Neutrophil (primary cell): ENCODE measurements at regions not wholly inside any gene's neighbourhood (a gene's known extent, or its start where the extent isn't known, plus 50 kb on each side); places are given as distances from the start of the nearest gene placed in this dataset.

Source experiments
- H3K27ac ChIP-seq: fragments of 200-600 bp; sonication (generic); 2 replicates; pipeline ENCODE4 v1.5.1; 2016; ENCODE audit warnings: mild to moderate bottlenecking, moderate library complexity
- H3K27me3 ChIP-seq: fragments of 200-600 bp; sonication (generic); 2 replicates; pipeline ENCODE4 v1.6.0; 2016; ENCODE audit warnings: mild to moderate bottlenecking
- H3K36me3 ChIP-seq: fragments of 200-600 bp; sonication (generic); 2 replicates; pipeline ENCODE4 v1.5.1; 2017
- H3K4me1 ChIP-seq, 2 experiments: fragments of 200-600 bp in 1 of 2; sonication (generic) in 1 of 2; 1 replicate in 1 of 2; 2 replicates in 1 of 2; pipeline versions ENCODE4 v1.5.1 to v1.6.1; 2013 to 2016; ENCODE audit warnings: low read depth in 1 of 2, low read length in 1 of 2, mild to moderate bottlenecking in 1 of 2, moderate library complexity in 1 of 2; ENCODE audit not compliant: control insufficient read depth in 1 of 2, insufficient read depth in 1 of 2
- H3K4me3 ChIP-seq, 2 experiments: fragments of 200-600 bp in 1 of 2; sonication (generic) in 1 of 2; 1 replicate in 1 of 2; 2 replicates in 1 of 2; pipeline ENCODE4 v1.5.1; 2013 to 2016; ENCODE audit warnings: low read depth in 1 of 2, low read length in 1 of 2, mild to moderate bottlenecking in 1 of 2, moderate library complexity in 1 of 2
- H3K9me3 ChIP-seq: fragments of 200-600 bp; sonication (generic); 2 replicates; pipeline ENCODE4 v1.5.1; 2016
- TF ChIP-seq, protein P1 (sequence below): fragments of 200-600 bp; sonication (generic); IDR thresholded peaks from 2 replicates; pipeline ENCODE4 v1.5.1; 2016; ENCODE audit warnings: antibody characterized with exemption

- TF ChIP-seq, protein P1, sequence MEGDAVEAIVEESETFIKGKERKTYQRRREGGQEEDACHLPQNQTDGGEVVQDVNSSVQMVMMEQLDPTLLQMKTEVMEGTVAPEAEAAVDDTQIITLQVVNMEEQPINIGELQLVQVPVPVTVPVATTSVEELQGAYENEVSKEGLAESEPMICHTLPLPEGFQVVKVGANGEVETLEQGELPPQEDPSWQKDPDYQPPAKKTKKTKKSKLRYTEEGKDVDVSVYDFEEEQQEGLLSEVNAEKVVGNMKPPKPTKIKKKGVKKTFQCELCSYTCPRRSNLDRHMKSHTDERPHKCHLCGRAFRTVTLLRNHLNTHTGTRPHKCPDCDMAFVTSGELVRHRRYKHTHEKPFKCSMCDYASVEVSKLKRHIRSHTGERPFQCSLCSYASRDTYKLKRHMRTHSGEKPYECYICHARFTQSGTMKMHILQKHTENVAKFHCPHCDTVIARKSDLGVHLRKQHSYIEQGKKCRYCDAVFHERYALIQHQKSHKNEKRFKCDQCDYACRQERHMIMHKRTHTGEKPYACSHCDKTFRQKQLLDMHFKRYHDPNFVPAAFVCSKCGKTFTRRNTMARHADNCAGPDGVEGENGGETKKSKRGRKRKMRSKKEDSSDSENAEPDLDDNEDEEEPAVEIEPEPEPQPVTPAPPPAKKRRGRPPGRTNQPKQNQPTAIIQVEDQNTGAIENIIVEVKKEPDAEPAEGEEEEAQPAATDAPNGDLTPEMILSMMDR, result no peak
- peaks cover 0 to 11% of the 10 kb centered on the region in 2 experiments for H3K4me1 ChIP-seq
- H3K27ac ChIP-seq, result no peak overlapping the region
- peaks cover 100% of the 10 kb centered on the region for H3K27me3 ChIP-seq
- H3K36me3 ChIP-seq, result no peaks in the 10 kb centered on the region
- H3K4me3 ChIP-seq, result no peak overlapping the region
- no peaks in the 10 kb centered on the region for H3K9me3 ChIP-seq
These were observed 69.0 kb upstream of the TMEM33 start for GRCh38 chr4:41865981-41866798.

GRCh38 chr4:41865306-41865980 is 69.8 kb upstream of the TMEM33 start:
- peaks cover 100% of the 10 kb centered on the region for H3K27me3 ChIP-seq
- no peak overlapping the region for H3K27ac ChIP-seq
- H3K4me1 ChIP-seq, result peaks cover 0 to 11% of the 10 kb centered on the region in 2 experiments
- H3K36me3 ChIP-seq, result no peaks in the 10 kb centered on the region
- TF ChIP-seq, protein P1, result no peak
- H3K9me3 ChIP-seq, result no peaks in the 10 kb centered on the region
- H3K4me3 ChIP-seq, result no peak overlapping the region

- Histone ChIP-seq H3K36me3 (no peaks in the 10 kb centered on the region), H3K27me3 (peaks cover 100% of the 10 kb centered on the region), H3K4me1 (no peaks in the 10 kb centered on the region), H3K27ac (no peak overlapping the region), H3K9me3 (no peaks in the 10 kb centered on the region), H3K4me3 (no peak overlapping the region)
- TF ChIP-seq, protein P1, result no peak
These were observed 76.1 kb upstream of the TMEM33 start for GRCh38 chr4:41859087-41859486.

DNA sequence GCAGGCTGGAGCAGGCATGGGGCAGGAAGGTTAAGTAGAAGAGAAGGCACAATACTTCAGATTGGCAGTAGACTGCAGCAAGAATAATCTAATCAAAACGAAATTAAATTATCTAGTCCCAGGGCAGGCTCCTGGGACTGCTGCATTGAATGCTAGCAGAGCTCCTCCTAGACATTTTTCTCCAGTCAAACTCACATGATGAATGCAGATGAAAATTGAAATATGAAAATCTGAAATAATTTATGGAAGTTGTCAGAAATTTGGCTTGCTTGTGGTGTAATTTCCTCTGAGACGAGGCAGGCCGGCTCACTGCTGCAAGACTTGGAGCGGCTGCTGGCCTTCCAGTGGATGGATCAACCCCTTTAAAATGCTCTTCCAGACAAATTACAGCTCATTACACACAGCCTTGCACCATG is 78.0 kb upstream of the TMEM33 start:
- peaks cover 100% of the 10 kb centered on the region for H3K27me3 ChIP-seq
- no peak overlapping the region for H3K27ac ChIP-seq
- H3K36me3 ChIP-seq, result no peaks in the 10 kb centered on the region
- no peaks in the 10 kb centered on the region for H3K4me1 ChIP-seq
- H3K9me3 ChIP-seq, result no peaks in the 10 kb centered on the region
- TF ChIP-seq, protein P1, result no peak
- no peak overlapping the region for H3K4me3 ChIP-seq

GRCh38 chr4:41856797-41857196 is 78.4 kb upstream of the TMEM33 start:
- TF ChIP-seq, protein P1, result no peak
- H3K27ac ChIP-seq, result no peak overlapping the region
- H3K4me1 ChIP-seq, result no peaks in the 10 kb centered on the region
- peaks cover 100% of the 10 kb centered on the region for H3K27me3 ChIP-seq
- no peak overlapping the region for H3K4me3 ChIP-seq
- no peaks in the 10 kb centered on the region for H3K36me3 ChIP-seq
- H3K9me3 ChIP-seq, result no peaks in the 10 kb centered on the region
